GM23338 (cell line): ENCODE measurements at regions not wholly inside any gene's neighbourhood (a gene's known extent, or its start where the extent isn't known, plus 50 kb on each side); places are given as distances from the start of the nearest gene placed in this dataset.

ENCODE experiments used
- ATAC-seq: fragments of 200-7000 bp; cut with Tn5 transposase; 3 replicates; pipeline ENCODE4 v1.9.1; 2020
- DNase-seq: peaks from one replicate; pipeline ENCODE4 v3.0.0-alpha.2; 2015; ENCODE audit warnings: low spot score
- H2AFZ ChIP-seq: fragments of 200-600 bp; sonication (generic); 2 replicates; pipeline ENCODE4 v1.8.0; 2016; ENCODE audit warnings: antibody characterized with exemption, mild to moderate bottlenecking, moderate library complexity
- H3F3A ChIP-seq: fragments of 200-600 bp; sonication (generic); replicated peaks from 2 replicates; pipeline ENCODE4 v1.8.0; 2017; ENCODE audit warnings: antibody characterized with exemption, mixed run types, low read depth
- H3K27ac ChIP-seq: fragments of 200-600 bp; sonication (generic); 2 replicates; pipeline ENCODE4 v1.6.1; 2016; ENCODE audit warnings: low read depth
- H3K27me3 ChIP-seq: fragments of 200-600 bp; sonication (generic); 2 replicates; pipeline ENCODE4 v1.8.0; 2016; ENCODE audit warnings: mild to moderate bottlenecking, mixed run types, moderate library complexity; ENCODE audit not compliant: insufficient read depth
- H3K36me3 ChIP-seq: fragments of 200-600 bp; sonication (generic); 2 replicates; pipeline ENCODE4 v1.8.0; 2016; ENCODE audit warnings: mild to moderate bottlenecking; ENCODE audit not compliant: insufficient read depth
- H3K4me1 ChIP-seq: fragments of 200-600 bp; sonication (generic); 2 replicates; pipeline ENCODE4 v1.8.0; 2016; ENCODE audit warnings: mild to moderate bottlenecking, moderate library complexity; ENCODE audit not compliant: insufficient read depth
- H3K4me2 ChIP-seq: fragments of 200-600 bp; sonication (generic); 2 replicates; pipeline ENCODE4 v1.7.1; 2017; ENCODE audit warnings: mixed run types
- H3K4me3 ChIP-seq: fragments of 200-600 bp; sonication (generic); 2 replicates; pipeline ENCODE4 v1.6.1; 2016; ENCODE audit warnings: mixed run types
- H3K79me2 ChIP-seq: fragments of 200-600 bp; sonication (generic); replicated peaks from 2 replicates; pipeline ENCODE4 v1.8.0; 2017; ENCODE audit warnings: mild to moderate bottlenecking; ENCODE audit not compliant: insufficient read depth
- H3K9me2 ChIP-seq: fragments of 200-600 bp; sonication (generic); 2 replicates; pipeline ENCODE4 v1.8.0; 2017; ENCODE audit not compliant: insufficient read depth
- H4K20me1 ChIP-seq: fragments of 200-600 bp; sonication (generic); replicated peaks from 2 replicates; pipeline ENCODE4 v1.8.0; 2017; ENCODE audit warnings: mild to moderate bottlenecking; ENCODE audit not compliant: insufficient read depth
- H3K27ac Mint-ChIP-seq: 2 replicates; pipeline ENCODE4 v1.8.0; 2020; ENCODE audit warnings: inconsistent platforms, mild to moderate bottlenecking, moderate library complexity, mixed read lengths
- H3K27me3 Mint-ChIP-seq: 3 replicates; pipeline ENCODE4 v1.8.0; 2022; ENCODE audit warnings: low read depth, mild to moderate bottlenecking, moderate library complexity, mixed read lengths, inconsistent platforms; ENCODE audit not compliant: insufficient read depth, poor library complexity
- H3K36me3 Mint-ChIP-seq: 3 replicates; pipeline ENCODE4 v1.8.0; 2021; ENCODE audit warnings: low read depth, mild to moderate bottlenecking, inconsistent platforms, moderate library complexity, mixed read lengths
- H3K4me1 Mint-ChIP-seq: 3 replicates; pipeline ENCODE4 v1.8.0; 2020; ENCODE audit warnings: mild to moderate bottlenecking, inconsistent platforms, mixed read lengths
- H3K4me3 Mint-ChIP-seq: 3 replicates; pipeline ENCODE4 v1.8.0; 2021; ENCODE audit warnings: moderate library complexity, mild to moderate bottlenecking, inconsistent platforms, mixed read lengths
- H3K9me3 Mint-ChIP-seq: 3 replicates; pipeline ENCODE4 v1.8.0; 2020; ENCODE audit warnings: moderate library complexity, mild to moderate bottlenecking, inconsistent platforms, mixed read lengths
- CREB1 ChIP-seq: fragments of 250-450 bp; sonication (Bioruptor Pico); IDR thresholded peaks from 2 replicates; pipeline ENCODE4 v1.5.0; 2020; ENCODE audit warnings: low read depth, mild to moderate bottlenecking, moderate library complexity
- EZH2 ChIP-seq: fragments of 200-600 bp; sonication (generic); IDR thresholded peaks from one replicate; pipeline ENCODE4 v1.8.0; 2017; ENCODE audit warnings: antibody characterized with exemption, mild to moderate bottlenecking, low read depth; ENCODE audit not compliant: unreplicated experiment
- EZH2phosphoT487 ChIP-seq: fragments of 200-600 bp; sonication (generic); IDR thresholded peaks from one replicate; pipeline ENCODE4 v1.8.1; 2018; ENCODE audit warnings: antibody characterized with exemption; ENCODE audit not compliant: unreplicated experiment
- JUNB ChIP-seq: IDR thresholded peaks from one replicate; pipeline ENCODE4 v1.6.1; 2016; ENCODE audit warnings: antibody characterized with exemption; ENCODE audit not compliant: unreplicated experiment
- NANOG ChIP-seq: IDR thresholded peaks from 2 replicates; pipeline ENCODE4 v1.6.1; 2016; ENCODE audit warnings: antibody characterized with exemption, borderline replicate concordance
- POLR2AphosphoS5 ChIP-seq: IDR thresholded peaks from 2 replicates; pipeline ENCODE4 v1.6.1; 2016; ENCODE audit warnings: antibody characterized with exemption, low read depth
- STAT1 ChIP-seq: IDR thresholded peaks from one replicate; pipeline ENCODE4 v1.6.1; 2016; ENCODE audit warnings: antibody characterized with exemption; ENCODE audit not compliant: unreplicated experiment
- ZNF114 ChIP-seq: fragments of 250-450 bp; sonication (Bioruptor Pico); IDR thresholded peaks from 2 replicates; pipeline ENCODE4 v1.5.0; 2020; ENCODE audit warnings: mild to moderate bottlenecking, moderate library complexity
- ZNF331 ChIP-seq: fragments of 250-450 bp; sonication (Bioruptor Pico); IDR thresholded peaks from 2 replicates; pipeline ENCODE4 v1.5.0; 2020; ENCODE audit warnings: low read depth, mild to moderate bottlenecking, moderate library complexity
- TF ChIP-seq, protein P1 (sequence below): IDR thresholded peaks from one replicate; pipeline ENCODE4 v1.6.1; 2018; ENCODE audit warnings: antibody characterized with exemption; ENCODE audit not compliant: unreplicated experiment
- TF ChIP-seq, protein P2 (sequence below), 2 experiments: fragments of 200-600 bp in 1 of 2; sonication (generic) in 1 of 2; conservative IDR thresholded peaks; 2 replicates each; pipeline versions ENCODE4 v1.5.1 to v1.6.1; 2016 to 2017; ENCODE audit warnings: antibody characterized with exemption in 2 of 2, low read depth in 2 of 2, mild to moderate bottlenecking in 2 of 2, moderate library complexity in 1 of 2
- TF ChIP-seq, protein P3 (sequence below): fragments of 250-450 bp; sonication (Bioruptor Pico); IDR thresholded peaks from 2 replicates; pipeline ENCODE4 v1.5.0; 2020; ENCODE audit warnings: mild to moderate bottlenecking, moderate library complexity
- TF ChIP-seq, protein P4 (sequence below): IDR thresholded peaks from 2 replicates; pipeline ENCODE4 v1.6.1; 2016; ENCODE audit warnings: antibody characterized with exemption

DNA sequence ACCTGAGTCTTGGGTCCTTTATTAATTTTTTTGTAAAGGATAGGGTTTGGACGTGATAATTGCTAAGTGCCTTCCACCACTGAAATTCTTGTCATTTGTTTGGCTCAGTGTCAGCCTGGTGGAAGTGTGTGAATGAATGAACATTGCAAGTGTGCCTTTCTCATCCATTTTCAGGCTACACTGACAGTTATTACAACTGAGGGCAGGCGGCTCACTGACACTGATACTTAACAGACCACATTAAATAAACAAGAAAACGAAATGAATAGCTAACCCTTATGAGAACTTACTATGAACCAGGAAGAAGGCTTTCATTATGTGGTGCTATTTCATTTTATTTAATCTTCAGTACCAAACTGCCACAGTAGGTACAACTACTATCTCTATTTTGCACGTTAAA lies 188.8 kb upstream of the CRBN start:
- H3K27ac Mint-ChIP-seq = no peak overlapping the region
- no peak overlapping the region for H3K4me3 Mint-ChIP-seq
- no peaks in the 10 kb centered on the region for H3K27me3 ChIP-seq
- TF ChIP-seq NANOG (no peak), POLR2AphosphoS5 (no peak), EZH2phosphoT487 (no peak), ZNF114 (no peak), ZNF331 (no peak), STAT1 (no peak), JUNB (no peak), CREB1 (CRISPR knock-in tag) (no peak), EZH2 (no peak)
- TF ChIP-seq, protein P1, sequence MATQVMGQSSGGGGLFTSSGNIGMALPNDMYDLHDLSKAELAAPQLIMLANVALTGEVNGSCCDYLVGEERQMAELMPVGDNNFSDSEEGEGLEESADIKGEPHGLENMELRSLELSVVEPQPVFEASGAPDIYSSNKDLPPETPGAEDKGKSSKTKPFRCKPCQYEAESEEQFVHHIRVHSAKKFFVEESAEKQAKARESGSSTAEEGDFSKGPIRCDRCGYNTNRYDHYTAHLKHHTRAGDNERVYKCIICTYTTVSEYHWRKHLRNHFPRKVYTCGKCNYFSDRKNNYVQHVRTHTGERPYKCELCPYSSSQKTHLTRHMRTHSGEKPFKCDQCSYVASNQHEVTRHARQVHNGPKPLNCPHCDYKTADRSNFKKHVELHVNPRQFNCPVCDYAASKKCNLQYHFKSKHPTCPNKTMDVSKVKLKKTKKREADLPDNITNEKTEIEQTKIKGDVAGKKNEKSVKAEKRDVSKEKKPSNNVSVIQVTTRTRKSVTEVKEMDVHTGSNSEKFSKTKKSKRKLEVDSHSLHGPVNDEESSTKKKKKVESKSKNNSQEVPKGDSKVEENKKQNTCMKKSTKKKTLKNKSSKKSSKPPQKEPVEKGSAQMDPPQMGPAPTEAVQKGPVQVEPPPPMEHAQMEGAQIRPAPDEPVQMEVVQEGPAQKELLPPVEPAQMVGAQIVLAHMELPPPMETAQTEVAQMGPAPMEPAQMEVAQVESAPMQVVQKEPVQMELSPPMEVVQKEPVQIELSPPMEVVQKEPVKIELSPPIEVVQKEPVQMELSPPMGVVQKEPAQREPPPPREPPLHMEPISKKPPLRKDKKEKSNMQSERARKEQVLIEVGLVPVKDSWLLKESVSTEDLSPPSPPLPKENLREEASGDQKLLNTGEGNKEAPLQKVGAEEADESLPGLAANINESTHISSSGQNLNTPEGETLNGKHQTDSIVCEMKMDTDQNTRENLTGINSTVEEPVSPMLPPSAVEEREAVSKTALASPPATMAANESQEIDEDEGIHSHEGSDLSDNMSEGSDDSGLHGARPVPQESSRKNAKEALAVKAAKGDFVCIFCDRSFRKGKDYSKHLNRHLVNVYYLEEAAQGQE = no peak
- TF ChIP-seq, protein P2, sequence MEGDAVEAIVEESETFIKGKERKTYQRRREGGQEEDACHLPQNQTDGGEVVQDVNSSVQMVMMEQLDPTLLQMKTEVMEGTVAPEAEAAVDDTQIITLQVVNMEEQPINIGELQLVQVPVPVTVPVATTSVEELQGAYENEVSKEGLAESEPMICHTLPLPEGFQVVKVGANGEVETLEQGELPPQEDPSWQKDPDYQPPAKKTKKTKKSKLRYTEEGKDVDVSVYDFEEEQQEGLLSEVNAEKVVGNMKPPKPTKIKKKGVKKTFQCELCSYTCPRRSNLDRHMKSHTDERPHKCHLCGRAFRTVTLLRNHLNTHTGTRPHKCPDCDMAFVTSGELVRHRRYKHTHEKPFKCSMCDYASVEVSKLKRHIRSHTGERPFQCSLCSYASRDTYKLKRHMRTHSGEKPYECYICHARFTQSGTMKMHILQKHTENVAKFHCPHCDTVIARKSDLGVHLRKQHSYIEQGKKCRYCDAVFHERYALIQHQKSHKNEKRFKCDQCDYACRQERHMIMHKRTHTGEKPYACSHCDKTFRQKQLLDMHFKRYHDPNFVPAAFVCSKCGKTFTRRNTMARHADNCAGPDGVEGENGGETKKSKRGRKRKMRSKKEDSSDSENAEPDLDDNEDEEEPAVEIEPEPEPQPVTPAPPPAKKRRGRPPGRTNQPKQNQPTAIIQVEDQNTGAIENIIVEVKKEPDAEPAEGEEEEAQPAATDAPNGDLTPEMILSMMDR (conservative IDR thresholded peaks at IDR 0.05; ENCODE audit: low read depth in 2 of 2) = no peak
- TF ChIP-seq, protein P3, sequence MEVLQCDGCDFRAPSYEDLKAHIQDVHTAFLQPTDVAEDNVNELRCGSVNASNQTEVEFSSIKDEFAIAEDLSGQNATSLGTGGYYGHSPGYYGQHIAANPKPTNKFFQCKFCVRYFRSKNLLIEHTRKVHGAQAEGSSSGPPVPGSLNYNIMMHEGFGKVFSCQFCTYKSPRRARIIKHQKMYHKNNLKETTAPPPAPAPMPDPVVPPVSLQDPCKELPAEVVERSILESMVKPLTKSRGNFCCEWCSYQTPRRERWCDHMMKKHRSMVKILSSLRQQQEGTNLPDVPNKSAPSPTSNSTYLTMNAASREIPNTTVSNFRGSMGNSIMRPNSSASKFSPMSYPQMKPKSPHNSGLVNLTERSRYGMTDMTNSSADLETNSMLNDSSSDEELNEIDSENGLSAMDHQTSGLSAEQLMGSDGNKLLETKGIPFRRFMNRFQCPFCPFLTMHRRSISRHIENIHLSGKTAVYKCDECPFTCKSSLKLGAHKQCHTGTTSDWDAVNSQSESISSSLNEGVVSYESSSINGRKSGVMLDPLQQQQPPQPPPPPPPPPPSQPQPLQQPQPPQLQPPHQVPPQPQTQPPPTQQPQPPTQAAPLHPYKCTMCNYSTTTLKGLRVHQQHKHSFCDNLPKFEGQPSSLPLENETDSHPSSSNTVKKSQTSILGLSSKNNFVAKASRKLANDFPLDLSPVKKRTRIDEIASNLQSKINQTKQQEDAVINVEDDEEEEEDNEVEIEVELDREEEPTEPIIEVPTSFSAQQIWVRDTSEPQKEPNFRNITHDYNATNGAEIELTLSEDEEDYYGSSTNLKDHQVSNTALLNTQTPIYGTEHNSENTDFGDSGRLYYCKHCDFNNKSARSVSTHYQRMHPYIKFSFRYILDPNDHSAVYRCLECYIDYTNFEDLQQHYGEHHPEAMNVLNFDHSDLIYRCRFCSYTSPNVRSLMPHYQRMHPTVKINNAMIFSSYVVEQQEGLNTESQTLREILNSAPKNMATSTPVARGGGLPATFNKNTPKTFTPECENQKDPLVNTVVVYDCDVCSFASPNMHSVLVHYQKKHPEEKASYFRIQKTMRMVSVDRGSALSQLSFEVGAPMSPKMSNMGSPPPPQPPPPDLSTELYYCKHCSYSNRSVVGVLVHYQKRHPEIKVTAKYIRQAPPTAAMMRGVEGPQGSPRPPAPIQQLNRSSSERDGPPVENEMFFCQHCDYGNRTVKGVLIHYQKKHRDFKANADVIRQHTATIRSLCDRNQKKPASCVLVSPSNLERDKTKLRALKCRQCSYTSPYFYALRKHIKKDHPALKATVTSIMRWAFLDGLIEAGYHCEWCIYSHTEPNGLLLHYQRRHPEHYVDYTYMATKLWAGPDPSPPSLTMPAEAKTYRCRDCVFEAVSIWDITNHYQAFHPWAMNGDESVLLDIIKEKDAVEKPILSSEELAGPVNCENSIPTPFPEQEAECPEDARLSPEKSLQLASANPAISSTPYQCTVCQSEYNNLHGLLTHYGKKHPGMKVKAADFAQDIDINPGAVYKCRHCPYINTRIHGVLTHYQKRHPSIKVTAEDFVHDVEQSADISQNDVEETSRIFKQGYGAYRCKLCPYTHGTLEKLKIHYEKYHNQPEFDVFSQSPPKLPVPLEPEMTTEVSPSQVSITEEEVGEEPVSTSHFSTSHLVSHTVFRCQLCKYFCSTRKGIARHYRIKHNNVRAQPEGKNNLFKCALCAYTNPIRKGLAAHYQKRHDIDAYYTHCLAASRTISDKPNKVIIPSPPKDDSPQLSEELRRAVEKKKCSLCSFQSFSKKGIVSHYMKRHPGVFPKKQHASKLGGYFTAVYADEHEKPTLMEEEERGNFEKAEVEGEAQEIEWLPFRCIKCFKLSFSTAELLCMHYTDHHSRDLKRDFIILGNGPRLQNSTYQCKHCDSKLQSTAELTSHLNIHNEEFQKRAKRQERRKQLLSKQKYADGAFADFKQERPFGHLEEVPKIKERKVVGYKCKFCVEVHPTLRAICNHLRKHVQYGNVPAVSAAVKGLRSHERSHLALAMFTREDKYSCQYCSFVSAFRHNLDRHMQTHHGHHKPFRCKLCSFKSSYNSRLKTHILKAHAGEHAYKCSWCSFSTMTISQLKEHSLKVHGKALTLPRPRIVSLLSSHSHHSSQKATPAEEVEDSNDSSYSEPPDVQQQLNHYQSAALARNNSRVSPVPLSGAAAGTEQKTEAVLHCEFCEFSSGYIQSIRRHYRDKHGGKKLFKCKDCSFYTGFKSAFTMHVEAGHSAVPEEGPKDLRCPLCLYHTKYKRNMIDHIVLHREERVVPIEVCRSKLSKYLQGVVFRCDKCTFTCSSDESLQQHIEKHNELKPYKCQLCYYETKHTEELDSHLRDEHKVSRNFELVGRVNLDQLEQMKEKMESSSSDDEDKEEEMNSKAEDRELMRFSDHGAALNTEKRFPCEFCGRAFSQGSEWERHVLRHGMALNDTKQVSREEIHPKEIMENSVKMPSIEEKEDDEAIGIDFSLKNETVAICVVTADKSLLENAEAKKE (CRISPR knock-in tag) = no peak
- TF ChIP-seq, protein P4, sequence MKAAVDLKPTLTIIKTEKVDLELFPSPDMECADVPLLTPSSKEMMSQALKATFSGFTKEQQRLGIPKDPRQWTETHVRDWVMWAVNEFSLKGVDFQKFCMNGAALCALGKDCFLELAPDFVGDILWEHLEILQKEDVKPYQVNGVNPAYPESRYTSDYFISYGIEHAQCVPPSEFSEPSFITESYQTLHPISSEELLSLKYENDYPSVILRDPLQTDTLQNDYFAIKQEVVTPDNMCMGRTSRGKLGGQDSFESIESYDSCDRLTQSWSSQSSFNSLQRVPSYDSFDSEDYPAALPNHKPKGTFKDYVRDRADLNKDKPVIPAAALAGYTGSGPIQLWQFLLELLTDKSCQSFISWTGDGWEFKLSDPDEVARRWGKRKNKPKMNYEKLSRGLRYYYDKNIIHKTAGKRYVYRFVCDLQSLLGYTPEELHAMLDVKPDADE = no peak
- H3K36me3 Mint-ChIP-seq = peaks cover 25% of the 10 kb centered on the region
- no peaks in the 10 kb centered on the region for H3K36me3 ChIP-seq
- no peak overlapping the region for H3K4me2 ChIP-seq
- DNase-seq (no peak), ATAC-seq (no peak)
- no peak overlapping the region for H2AFZ ChIP-seq
- no peaks in the 10 kb centered on the region for H3K4me1 Mint-ChIP-seq
- H3K79me2 ChIP-seq = no peaks in the 10 kb centered on the region
- peaks cover 88% of the 10 kb centered on the region for H3K9me3 Mint-ChIP-seq
- H3K27ac ChIP-seq = no peak overlapping the region
- H3K9me2 ChIP-seq = no peaks in the 10 kb centered on the region
- H3F3A ChIP-seq = no peaks in the 10 kb centered on the region
- no peaks in the 10 kb centered on the region for H4K20me1 ChIP-seq
- no peak overlapping the region for H3K4me3 ChIP-seq
- H3K4me1 ChIP-seq = no peaks in the 10 kb centered on the region
- peaks cover 1% of the 10 kb centered on the region for H3K27me3 Mint-ChIP-seq
